Natural killer cell treated with Interleukin-12 subunit alpha and Interleukin-12 subunit beta and Interleukin-15 and Interleukin-18, amount 100 ng/mL, for 72 hours (primary cell): ENCODE measurements at regions not wholly inside any gene's neighbourhood (a gene's known extent, or its start where the extent isn't known, plus 50 kb on each side); places are given as distances from the start of the nearest gene placed in this dataset.

ENCODE experiments used
- ATAC-seq, 2 donors: fragments of 150-1000 bp; cut with Tn5 transposase in 1 of 2; sonication (Bioruptor Pico), chemical (Tn5 transposase) in 1 of 2; 2 replicates each; pipeline ENCODE4 v1.10.0; 2021
- DNase-seq: peaks from one replicate; pipeline ENCODE4 v3.0.0; 2022; ENCODE audit warnings: low spot score
- H3K27ac Mint-ChIP-seq, 2 donors: 1 replicate in 1 of 2; 2 replicates in 1 of 2; pipeline ENCODE4 v1.8.0; 2022; ENCODE audit warnings: mixed read lengths in 2 of 2, mild to moderate bottlenecking in 1 of 2, moderate library complexity in 1 of 2
- H3K27me3 Mint-ChIP-seq, 2 donors: 1 replicate in 1 of 2; 2 replicates in 1 of 2; pipeline ENCODE4 v1.8.0; 2022; ENCODE audit warnings: mixed read lengths in 2 of 2
- H3K36me3 Mint-ChIP-seq: one replicate; pipeline ENCODE4 v1.8.0; 2022; ENCODE audit warnings: mixed read lengths
- H3K4me1 Mint-ChIP-seq, 2 donors: 1 replicate in 1 of 2; 2 replicates in 1 of 2; pipeline ENCODE4 v1.8.0; 2022; ENCODE audit warnings: low read depth in 2 of 2, mixed read lengths in 2 of 2, mild to moderate bottlenecking in 1 of 2
- H3K4me3 Mint-ChIP-seq: one replicate; pipeline ENCODE4 v1.8.0; 2022; ENCODE audit warnings: mixed read lengths
- H3K9me3 Mint-ChIP-seq: 2 replicates; pipeline ENCODE4 v1.8.0; 2022; ENCODE audit warnings: mixed read lengths

- ATAC-seq (no peak), DNase-seq (no peak)
- no peak overlapping the region for H3K4me3 Mint-ChIP-seq
- H3K27me3 Mint-ChIP-seq = peaks cover 10 to 25% of the 10 kb centered on the region in 2 donors
- no peaks in the 10 kb centered on the region for H3K36me3 Mint-ChIP-seq
- no peak overlapping the region for H3K27ac Mint-ChIP-seq
- peaks cover 0 to 8% of the 10 kb centered on the region in 2 donors for H3K4me1 Mint-ChIP-seq
- H3K9me3 Mint-ChIP-seq = no peaks in the 10 kb centered on the region
These were observed 201.2 kb upstream of the ZMIZ1 start for GRCh38 chr10:78867555-78867939.

DNA sequence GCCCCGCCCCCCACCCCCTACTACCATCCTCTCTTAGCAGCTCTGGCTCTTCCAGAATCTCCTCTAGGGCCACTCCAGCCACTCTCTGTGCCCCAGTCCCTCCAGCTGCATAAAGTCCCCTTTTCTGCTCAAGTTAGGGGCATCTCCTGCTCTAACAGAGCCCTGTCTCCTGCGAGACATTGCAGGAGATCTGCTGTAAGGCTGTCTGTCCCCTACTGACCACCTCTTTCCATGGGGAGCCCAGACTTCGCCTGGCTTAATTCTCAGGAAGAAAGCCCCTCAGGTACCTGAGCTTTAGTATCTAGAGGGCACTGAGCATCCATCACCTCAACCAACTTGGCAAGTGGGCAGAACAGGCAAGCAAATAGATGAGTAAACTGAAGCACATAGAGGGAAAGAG lies 200.7 kb upstream of the ZMIZ1 start:
- Mint-ChIP-seq H3K36me3 (no peaks in the 10 kb centered on the region), H3K27me3 (peaks cover 10 to 28% of the 10 kb centered on the region in 2 donors), H3K27ac (no peak overlapping the region), H3K4me3 (no peak overlapping the region), H3K9me3 (no peaks in the 10 kb centered on the region), H3K4me1 (peaks cover 0 to 8% of the 10 kb centered on the region in 2 donors)
- no peak for ATAC-seq
- DNase-seq = no peak

DNA sequence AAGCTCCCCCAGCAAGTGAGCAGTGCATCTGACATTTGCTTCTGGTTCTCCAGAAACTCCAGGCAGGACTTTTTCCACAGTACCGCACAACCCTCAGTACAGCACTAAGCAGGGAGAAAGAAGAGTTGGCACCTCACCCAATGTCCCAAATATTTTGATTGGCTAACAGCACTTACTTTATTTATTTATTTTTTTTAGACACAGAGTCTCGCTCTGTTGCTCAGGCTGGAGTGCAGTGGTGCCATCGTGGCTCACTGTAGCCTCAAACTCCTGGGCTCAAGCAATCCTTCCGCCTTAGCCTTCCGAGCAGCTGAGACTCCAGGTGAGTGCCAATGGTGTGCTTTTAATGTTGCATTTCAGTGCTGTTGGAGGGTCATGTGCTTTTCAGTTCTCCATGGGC lies 200.3 kb upstream of the ZMIZ1 start:
- ATAC-seq (no peak), DNase-seq (no peak)
- peaks cover 0 to 8% of the 10 kb centered on the region in 2 donors for H3K4me1 Mint-ChIP-seq
- no peaks in the 10 kb centered on the region for H3K9me3 Mint-ChIP-seq
- H3K27me3 Mint-ChIP-seq = peaks cover 10 to 28% of the 10 kb centered on the region in 2 donors
- no peak overlapping the region for H3K4me3 Mint-ChIP-seq
- no peak overlapping the region for H3K27ac Mint-ChIP-seq
- H3K36me3 Mint-ChIP-seq = no peaks in the 10 kb centered on the region

DNA sequence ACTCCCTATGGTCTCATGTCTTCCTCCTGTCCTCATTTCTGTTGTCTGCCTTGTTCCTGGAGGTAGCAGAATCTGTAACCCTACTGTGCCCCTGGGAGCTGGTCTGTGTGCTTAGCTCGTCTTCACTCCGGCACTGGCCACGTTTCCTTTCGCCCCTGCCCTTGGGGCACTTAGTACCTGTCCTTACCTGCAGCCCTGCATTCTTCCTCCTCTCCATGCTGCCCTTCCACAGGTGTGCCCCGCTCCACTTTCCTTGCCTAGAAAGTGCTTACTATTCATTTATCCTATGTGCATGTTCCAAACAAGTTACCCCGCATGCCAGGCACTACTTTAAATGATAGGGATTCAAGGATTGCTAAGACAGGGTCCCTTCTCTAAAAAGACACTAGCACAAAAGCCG lies 199.9 kb upstream of the ZMIZ1 start:
- Mint-ChIP-seq H3K27me3 (peaks cover 12 to 28% of the 10 kb centered on the region in 2 donors), H3K4me3 (no peak overlapping the region), H3K9me3 (no peaks in the 10 kb centered on the region), H3K36me3 (no peaks in the 10 kb centered on the region), H3K4me1 (peaks cover 0 to 8% of the 10 kb centered on the region in 2 donors), H3K27ac (no peak overlapping the region)
- ATAC-seq = no peak
- no peak for DNase-seq

GRCh38 chr10:78869508-78870454 lies 199.0 kb upstream of the ZMIZ1 start:
- H3K4me1 Mint-ChIP-seq = peaks cover 0 to 8% of the 10 kb centered on the region in 2 donors
- ATAC-seq = no peak
- no peak overlapping the region for H3K27ac Mint-ChIP-seq
- no peak for DNase-seq
- no peaks in the 10 kb centered on the region for H3K9me3 Mint-ChIP-seq
- peaks cover 17 to 35% of the 10 kb centered on the region in 2 donors for H3K27me3 Mint-ChIP-seq
- no peaks in the 10 kb centered on the region for H3K36me3 Mint-ChIP-seq
- no peak overlapping the region for H3K4me3 Mint-ChIP-seq

GRCh38 chr10:78870458-78870857 lies 198.3 kb upstream of the ZMIZ1 start:
- H3K9me3 Mint-ChIP-seq = no peaks in the 10 kb centered on the region
- H3K27ac Mint-ChIP-seq = no peak overlapping the region
- peaks cover 0 to 8% of the 10 kb centered on the region in 2 donors for H3K4me1 Mint-ChIP-seq
- ATAC-seq = no peak
- no peak for DNase-seq
- no peaks in the 10 kb centered on the region for H3K36me3 Mint-ChIP-seq
- H3K4me3 Mint-ChIP-seq = no peak overlapping the region
- H3K27me3 Mint-ChIP-seq = peaks cover 17 to 37% of the 10 kb centered on the region in 2 donors

GRCh38 chr10:78871796-78872195 lies 197.0 kb upstream of the ZMIZ1 start:
- H3K27me3 Mint-ChIP-seq = peaks cover 20 to 42% of the 10 kb centered on the region in 2 donors
- ATAC-seq = no peak
- H3K36me3 Mint-ChIP-seq = no peaks in the 10 kb centered on the region
- no peak overlapping the region for H3K4me3 Mint-ChIP-seq
- no peaks in the 10 kb centered on the region for H3K9me3 Mint-ChIP-seq
- H3K4me1 Mint-ChIP-seq = peaks cover 0 to 8% of the 10 kb centered on the region in 2 donors
- DNase-seq = no peak
- no peak overlapping the region for H3K27ac Mint-ChIP-seq

GRCh38 chr10:78873413-78873812 lies 195.4 kb upstream of the ZMIZ1 start:
- Mint-ChIP-seq H3K9me3 (no peaks in the 10 kb centered on the region), H3K4me1 (peaks cover 0 to 8% of the 10 kb centered on the region in 2 donors), H3K36me3 (no peaks in the 10 kb centered on the region), H3K4me3 (no peak overlapping the region), H3K27ac (no peak overlapping the region), H3K27me3 (peaks cover 20 to 47% of the 10 kb centered on the region in 2 donors)
- ATAC-seq = no peak
- no peak for DNase-seq

- DNase-seq (no peak), ATAC-seq (no peak)
- H3K4me1 Mint-ChIP-seq = peaks cover 0 to under 1% of the 10 kb centered on the region in 2 donors
- H3K27me3 Mint-ChIP-seq = peaks cover 21 to 44% of the 10 kb centered on the region in 2 donors
- no peak overlapping the region for H3K4me3 Mint-ChIP-seq
- no peak overlapping the region for H3K27ac Mint-ChIP-seq
- H3K9me3 Mint-ChIP-seq = peaks cover 5% of the 10 kb centered on the region
- H3K36me3 Mint-ChIP-seq = peaks cover 13% of the 10 kb centered on the region
These were observed 193.4 kb upstream of the ZMIZ1 start for GRCh38 chr10:78875331-78875877.

DNA sequence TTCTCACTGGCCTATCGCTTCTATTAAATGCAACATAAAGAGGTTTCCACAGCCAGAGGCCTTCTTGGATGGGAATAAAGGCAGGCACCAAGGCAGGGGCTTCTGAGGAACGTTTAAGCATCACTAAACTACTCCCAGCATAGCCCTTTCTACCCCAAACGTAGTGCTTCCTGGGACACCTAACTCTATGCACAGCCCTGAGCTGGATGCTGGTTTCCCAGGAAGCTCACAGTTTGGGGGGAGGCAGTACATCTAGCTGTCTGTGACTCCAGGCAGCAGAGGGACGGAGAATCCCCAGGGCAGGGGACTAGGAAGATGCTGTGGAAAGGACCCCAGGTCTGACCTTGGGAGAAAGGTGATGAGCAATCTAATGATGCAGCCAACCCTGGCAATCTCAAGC lies 192.8 kb upstream of the ZMIZ1 start:
- Mint-ChIP-seq H3K36me3 (peaks cover 15% of the 10 kb centered on the region), H3K27ac (no peak overlapping the region), H3K4me3 (no peak overlapping the region), H3K27me3 (peaks cover 23 to 47% of the 10 kb centered on the region in 2 donors), H3K4me1 (no peaks in the 10 kb centered on the region), H3K9me3 (peaks cover 5% of the 10 kb centered on the region)
- DNase-seq (no peak), ATAC-seq (no peak)

- no peak for ATAC-seq
- H3K27me3 Mint-ChIP-seq = peaks cover 23 to 42% of the 10 kb centered on the region in 2 donors
- H3K27ac Mint-ChIP-seq = no peak overlapping the region
These were observed 192.3 kb upstream of the ZMIZ1 start for GRCh38 chr10:78876449-78876848.

GRCh38 chr10:78879621-78880020 lies 189.1 kb upstream of the ZMIZ1 start:
- no peak for DNase-seq
- Mint-ChIP-seq H3K27ac (no peak overlapping the region), H3K4me3 (no peak overlapping the region), H3K4me1 (no peaks in the 10 kb centered on the region), H3K27me3 (peaks cover 21 to 50% of the 10 kb centered on the region in 2 donors), H3K9me3 (peaks cover 5% of the 10 kb centered on the region), H3K36me3 (peaks cover 15% of the 10 kb centered on the region)
- no peak for ATAC-seq

More at GRCh38 chr10:78876449-78876848, 192.3 kb upstream of the ZMIZ1 start:
- no peak overlapping the region for H3K4me3 Mint-ChIP-seq
- peaks cover 15% of the 10 kb centered on the region for H3K36me3 Mint-ChIP-seq
- H3K4me1 Mint-ChIP-seq = no peaks in the 10 kb centered on the region
- H3K9me3 Mint-ChIP-seq = peaks cover 5% of the 10 kb centered on the region
- no peak for DNase-seq

GRCh38 chr10:78886129-78886528 lies 182.6 kb upstream of the ZMIZ1 start:
- peaks cover 11% of the 10 kb centered on the region for H3K36me3 Mint-ChIP-seq
- H3K27me3 Mint-ChIP-seq = peaks cover 23 to 50% of the 10 kb centered on the region in 2 donors
- H3K4me1 Mint-ChIP-seq = no peaks in the 10 kb centered on the region
- no peaks in the 10 kb centered on the region for H3K9me3 Mint-ChIP-seq
- no peak overlapping the region for H3K4me3 Mint-ChIP-seq
- no peak for ATAC-seq
- no peak overlapping the region for H3K27ac Mint-ChIP-seq
- no peak for DNase-seq

DNA sequence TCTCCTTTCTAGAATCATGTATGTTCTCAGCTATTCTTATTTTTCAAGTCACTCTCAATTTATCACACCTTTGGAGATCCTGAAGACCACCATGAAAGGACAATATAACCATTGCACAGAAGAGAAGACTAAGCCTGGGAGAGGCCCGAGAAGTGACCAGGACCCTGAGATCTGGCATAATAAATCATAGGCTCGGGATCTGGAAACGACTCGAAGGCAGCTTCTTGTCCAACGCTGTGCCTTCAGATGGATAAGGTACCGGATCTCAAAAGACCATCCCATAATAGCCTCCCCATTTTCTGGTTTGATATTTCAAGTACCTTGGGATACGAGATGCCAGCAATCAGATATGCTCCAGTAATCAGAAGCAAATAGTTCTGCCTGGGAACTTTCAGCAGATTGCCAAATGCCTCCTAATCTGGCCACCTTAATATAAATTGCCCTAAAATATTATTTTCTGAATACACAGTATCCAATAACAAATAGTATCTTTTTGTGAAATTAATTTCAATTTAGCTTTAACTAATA lies 179.2 kb upstream of the ZMIZ1 start:
- Mint-ChIP-seq H3K4me3 (no peak overlapping the region), H3K9me3 (no peaks in the 10 kb centered on the region), H3K27ac (no peak overlapping the region), H3K4me1 (no peaks in the 10 kb centered on the region), H3K27me3 (peaks cover 16 to 41% of the 10 kb centered on the region in 2 donors), H3K36me3 (peaks cover 11% of the 10 kb centered on the region)
- DNase-seq (no peak), ATAC-seq (no peak)
